Eye (tissue), 1 donor: ENCODE measurements at regions not wholly inside any gene's neighbourhood (a gene's known extent, or its start where the extent isn't known, plus 50 kb on each side); places are given as distances from the start of the nearest gene placed in this dataset.

Experiments used
- DNase-seq: peaks from one replicate; pipeline ENCODE4 v3.0.0-alpha.2; 2015

DNA sequence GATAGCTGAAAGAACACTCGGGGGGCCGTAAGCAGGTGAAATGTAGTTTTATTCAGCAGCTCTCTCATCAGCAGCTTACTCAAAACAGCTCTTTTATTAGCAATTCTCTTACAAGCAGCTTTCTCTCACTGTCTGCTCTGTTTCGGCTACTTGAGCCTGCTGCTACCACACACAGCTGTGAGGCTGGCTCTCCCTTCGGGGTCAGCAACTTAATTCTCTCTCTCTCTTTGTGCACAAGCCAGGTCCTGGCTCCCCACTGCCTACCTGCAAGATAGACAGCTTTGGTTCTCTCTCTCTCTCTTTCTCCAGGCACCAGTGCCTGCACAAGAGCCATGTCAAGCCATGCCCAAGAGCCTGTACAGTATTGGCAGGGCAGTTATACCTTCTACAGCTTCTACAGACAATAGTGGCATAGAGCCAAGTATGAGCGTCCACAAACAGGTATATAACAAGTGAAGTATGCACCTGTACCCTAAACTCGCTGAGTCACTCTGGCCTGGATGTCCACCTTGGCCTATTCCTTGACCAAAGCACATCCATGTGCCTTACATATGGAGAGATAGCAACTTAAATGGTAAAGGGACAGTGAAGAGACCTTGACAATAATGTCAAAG lies 110.8 kb downstream of the MTNR1B start:
- DNase-seq, result peak; percentile 40

DNA sequence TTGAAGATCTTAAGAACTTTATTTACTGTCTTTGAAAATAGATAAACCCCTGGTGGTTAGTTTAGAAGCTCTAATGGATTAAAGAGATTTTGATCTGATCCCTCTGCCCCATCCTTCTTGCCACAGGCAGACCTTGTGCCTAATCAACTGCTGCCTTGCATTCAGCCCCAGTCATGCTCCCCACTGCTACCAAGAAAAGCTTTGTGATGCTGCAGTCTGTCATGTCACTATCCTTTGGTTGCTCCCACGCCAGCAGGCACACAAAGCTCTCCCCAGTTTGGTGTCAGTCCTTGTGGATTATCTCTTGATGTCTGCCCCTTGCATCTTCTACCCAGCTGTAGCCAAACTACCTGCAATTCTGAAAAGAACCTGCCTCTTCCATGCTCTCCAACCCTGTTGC lies 112.2 kb downstream of the MTNR1B start:
- DNase-seq, result peak; percentile 15

DNA sequence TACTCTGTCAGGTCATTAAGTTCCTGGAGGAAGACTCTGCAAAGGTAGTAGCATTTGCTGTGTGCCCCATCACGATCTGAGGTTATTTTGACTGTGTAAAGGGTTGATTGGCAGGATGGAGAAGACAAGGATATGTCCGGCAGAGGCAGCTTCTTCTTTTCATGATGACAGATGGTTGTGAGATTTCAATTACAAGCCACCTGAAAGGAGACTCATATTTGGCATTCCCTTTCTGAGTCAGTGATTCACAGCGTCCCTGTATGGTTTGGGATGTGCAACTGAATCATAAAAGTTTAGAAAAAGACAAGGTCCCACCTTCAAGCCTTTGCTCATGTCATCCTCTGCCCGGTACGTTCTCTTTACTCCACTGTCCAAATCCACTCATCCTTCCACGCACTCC lies 113.4 kb downstream of the MTNR1B start:
- DNase-seq, result no peak

DNA sequence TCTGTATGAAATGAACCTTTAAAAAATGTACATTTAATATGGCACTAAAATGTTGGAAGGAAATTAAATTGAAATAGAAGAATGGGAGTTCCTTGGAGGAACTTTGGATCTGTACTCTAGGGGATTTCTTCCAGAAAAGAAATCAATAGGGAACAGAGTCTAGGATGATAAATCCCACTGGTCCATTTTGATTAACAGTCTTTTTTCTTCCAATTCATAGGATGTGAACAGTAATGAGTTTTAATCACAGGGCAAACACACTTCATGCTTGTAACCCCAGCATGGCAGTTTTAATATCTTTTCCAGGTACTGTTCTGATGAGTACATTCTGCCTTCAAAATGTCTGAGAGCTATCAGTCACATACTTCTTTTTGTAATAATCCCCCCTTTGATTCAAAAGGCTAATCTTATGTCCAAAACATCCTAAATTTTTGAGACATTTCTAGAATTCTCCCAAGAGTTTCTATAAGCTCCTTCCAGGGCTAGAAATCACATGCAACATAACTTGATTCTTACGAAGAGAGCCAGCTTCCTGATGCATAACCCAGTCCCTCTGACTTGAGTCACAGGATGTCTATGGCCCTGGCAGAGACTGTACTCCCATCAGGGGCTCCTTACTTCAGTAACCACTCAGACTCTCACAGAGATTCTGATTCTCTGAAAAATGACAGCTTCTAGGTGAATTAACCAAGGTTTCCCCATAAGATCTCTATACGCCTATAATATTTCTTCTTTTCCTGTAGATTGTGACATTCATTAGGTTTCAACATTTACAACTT lies 112.9 kb downstream of the SLC36A4 start:
- DNase-seq, result no peak

DNA sequence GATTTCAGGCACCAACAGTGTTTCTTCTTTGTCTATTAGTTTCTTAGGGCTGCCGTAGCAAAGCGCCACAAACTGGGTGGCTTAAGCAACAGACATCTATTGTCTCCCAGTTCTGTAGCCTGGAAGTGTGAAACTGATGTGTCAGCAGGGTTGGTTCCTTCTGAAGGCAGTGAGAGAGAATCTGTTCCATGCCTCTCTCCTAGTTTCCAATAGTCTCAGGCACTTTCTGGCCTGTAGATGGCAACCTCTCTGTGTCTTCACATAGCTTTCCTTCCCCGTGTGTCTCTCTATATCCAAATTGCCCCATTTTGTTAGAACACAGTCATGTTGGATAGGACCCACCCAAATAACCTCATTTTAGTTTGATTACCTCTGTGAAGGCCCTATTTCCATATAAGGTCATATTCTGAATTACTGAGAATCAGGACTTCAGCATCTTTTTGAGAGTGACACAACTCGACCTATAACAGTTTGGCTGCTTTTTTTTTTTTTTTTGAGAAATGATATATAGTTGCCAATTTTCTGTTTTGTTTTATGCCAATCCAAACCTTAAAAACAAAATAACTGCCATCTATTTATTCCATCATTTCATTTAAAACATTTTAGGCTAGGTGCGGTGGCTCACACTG lies 108.2 kb downstream of the SLC36A4 start:
- peak; percentile 12 for DNase-seq
